HG03571 (cell line): ENCODE measurements at regions not wholly inside any gene's neighbourhood (a gene's known extent, or its start where the extent isn't known, plus 50 kb on each side); places are given as distances from the start of the nearest gene placed in this dataset.

Source experiments
- ATAC-seq: cut with Tn5 transposase; IDR thresholded peaks from one replicate; pipeline ENCODE4 v1.9.1; 2021; ENCODE audit not compliant: unreplicated experiment

DNA sequence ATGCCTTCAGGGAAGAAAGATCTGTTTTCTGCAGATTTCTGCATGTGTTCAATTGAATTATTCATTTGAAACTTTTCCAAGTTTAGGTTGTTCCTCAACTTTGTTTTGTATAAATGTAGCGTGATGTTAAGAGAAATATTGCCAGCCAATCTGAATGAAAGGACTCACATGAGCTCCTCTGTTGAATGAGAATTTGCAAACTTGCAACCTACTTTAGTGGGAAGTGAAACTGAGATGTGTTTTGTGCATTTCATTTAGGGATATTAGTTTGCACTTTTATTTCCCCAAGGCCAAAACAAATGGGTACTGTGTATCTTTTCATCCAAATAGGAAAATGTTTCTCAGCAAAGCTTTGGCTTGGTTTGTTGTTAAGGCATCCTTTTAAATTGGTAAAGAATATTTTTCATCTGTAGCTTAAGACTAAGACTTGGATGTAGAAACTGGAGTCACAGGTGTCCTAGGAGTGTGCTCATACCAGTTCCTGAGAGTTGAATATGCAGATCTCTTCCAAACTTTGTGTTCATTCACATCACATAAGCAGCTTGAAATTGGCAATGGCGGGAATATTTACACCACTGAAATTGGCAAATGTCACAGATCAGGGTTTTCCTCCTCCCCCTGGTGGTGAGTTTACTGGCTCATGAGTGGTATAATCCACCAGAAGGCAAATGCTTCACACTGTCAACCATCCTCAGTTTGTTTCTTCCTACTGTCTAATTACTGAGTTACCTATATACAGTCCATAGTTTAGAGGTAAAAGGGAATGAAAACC, 193.6 kb upstream of the BANK1 start:
- no peak for ATAC-seq

DNA sequence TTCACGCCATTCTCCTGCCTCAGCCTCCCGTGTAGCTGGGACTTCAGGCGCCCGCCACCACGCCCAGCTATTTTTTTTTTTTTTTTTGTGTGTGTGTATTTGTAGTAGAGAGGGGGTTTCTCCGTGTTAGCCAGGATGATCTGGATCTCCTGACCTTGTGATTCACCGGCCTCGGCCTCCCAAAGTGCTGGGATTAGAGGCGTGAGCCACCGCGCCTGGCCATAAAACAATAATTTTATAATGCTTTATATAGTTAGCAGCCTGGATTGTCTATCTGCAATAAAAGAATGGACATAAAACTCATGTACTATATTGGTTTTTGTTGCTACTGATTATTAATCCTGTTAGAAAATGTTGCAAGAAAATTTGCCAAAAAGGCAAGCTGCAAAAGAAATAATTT, 195.9 kb upstream of the BANK1 start:
- no peak for ATAC-seq

DNA sequence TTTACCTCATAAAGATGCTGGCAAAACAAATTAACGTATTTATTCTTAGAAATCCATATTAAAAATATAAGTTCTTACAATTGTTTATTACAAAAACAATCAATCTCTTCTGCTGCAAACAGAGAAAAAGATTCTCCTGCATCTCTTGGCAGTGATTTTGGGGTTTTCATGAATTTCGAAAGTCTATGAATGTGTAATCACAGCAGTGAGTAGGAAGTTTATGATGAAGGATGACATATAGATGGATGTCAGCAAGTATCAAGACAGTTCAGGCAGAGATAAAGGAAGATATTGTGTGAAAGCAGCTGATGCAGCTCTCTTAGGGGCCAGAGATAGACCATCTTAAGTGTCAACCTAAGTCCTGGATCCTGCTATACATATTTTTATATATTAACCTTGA, 196.9 kb upstream of the BANK1 start:
- no peak for ATAC-seq

DNA sequence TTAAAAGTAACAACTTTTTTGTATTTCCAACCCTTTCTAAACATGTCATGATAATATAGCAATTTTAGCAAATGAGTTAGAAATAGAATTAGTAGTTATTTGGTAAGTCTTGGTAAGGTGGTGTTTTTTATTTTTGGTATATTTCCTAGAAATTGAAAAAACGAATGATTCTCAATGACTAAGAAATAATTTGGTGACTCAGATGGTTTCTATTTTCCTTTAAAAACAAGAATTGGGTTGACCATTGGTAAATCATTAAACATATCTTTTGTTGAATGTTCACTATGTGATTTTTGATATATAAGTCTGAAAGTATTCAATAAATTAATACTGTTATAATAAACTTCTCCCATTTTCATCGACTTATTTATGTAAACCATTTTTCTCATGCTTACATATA, 206.2 kb upstream of the BANK1 start:
- no peak for ATAC-seq

DNA sequence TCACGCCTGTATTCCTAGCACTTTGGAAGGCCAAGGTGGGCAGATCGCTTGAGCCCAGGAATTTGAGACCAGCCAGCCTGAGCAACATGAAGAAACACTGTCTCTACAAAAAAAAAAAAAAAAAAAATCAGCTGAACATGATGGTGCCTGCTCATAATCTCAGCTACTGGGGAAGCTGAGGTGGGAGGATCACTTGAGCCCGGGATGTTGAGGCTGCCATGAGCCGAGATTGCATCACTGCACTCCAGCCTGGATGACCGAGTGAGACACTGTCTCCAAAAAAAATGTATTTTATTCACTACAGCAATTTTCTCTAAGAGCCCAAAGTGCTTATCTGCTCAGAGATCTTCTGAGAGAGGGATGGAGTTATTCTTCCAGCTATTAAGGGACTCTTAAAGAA, 215.8 kb upstream of the PPP3CA start:
- no peak for ATAC-seq

DNA sequence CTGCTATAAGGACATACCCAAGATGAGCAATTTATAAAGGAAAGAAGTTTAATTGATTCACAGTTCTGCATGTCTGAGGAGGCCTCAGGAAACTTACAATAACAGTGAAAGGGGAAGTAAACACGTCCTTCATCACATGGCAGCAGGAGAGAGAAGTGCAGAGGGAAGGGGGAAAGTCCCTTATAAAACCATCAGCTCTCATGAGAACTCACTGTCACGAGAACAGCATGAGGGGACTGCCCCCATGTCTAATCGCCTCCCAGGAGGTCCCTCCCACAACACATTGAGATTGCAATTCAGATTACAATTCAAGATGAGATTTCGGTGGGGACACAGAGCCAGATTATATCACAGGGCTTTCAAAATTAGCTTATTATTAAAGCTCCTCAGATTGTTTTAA, 209.5 kb upstream of the PPP3CA start:
- ATAC-seq, result no peak

DNA sequence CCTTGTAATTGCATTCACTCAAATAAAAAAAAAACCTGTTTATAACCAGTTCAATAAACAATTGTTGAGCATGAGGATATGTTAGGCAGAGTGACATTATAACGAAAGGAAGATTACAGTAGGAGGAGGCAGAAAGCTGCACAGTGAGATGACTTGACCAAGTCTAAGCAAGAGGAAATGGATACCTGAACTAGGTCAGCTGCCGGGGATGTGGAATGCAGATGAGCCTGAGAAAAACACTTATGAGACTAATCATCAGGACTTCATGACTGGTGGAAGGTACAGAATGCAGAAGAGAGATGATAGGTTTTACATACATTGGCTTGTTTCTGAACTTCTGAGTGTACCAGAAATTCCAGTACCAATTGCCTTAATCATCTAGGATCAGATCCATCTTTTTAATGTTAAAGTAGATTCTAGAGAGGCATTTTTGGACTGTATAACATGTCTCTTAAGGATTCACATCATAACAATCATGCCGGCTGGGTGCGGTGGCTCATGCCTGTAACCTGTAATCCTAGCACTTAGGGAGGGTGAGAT, 208.1 kb upstream of the PPP3CA start:
- no peak for ATAC-seq

DNA sequence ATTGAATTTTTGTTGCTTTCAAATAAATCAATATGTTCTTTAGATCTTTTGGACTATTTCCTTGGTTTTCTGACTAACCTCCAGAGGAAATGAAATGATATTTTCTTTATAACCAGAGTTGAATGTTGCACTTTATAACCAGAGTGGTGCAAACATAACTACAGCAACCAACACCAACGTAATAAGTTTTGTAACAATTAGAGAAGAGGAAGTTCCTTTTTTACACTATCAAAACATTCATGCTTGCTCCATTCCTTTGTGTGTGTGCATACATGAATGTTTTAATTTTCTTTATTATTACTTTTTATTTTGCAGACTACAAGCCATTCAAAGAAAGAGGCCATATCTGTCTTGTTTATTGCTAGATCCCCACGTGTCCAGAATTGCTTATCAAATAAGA, 193.0 kb upstream of the PPP3CA start:
- no peak for ATAC-seq

DNA sequence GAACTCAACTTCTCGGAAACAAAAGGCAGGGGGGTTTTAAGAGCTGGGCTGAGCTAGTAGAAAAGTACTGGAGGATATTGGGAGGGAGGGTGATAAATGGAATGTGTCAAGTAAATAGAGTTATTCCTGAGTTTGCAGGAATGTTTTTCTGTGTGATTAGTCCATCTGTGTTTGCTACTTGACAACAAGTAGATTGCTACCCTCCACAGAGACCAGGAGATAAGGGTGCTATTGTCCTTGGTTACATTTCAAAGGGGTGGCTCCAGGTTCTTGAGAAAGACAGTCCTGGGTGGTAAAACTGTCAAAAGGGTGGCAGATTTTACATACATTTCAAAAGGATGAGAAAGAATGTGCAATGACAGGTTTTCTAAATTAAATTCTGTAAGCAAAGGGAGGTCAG, 181.2 kb upstream of the PPP3CA start:
- ATAC-seq, result no peak

DNA sequence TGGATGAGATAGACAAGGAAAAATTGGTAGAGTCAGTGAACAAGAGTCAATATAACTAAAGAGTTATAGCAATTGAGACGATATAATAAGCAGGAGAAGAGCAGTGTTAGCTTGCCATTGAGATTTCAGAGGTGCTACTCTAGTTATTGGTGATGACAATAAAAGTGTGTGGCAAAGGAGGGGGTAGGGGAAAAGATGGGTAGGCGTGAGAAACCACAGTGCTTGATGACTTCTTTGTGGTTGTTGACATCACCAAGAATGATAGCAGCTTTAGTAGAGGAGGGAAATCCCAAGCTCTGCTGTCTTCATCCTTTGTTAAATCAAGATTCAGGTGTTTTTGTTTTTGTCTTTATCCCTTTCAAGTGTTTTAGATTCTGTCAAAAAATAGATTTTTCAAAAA, 179.9 kb upstream of the PPP3CA start:
- no peak for ATAC-seq

DNA sequence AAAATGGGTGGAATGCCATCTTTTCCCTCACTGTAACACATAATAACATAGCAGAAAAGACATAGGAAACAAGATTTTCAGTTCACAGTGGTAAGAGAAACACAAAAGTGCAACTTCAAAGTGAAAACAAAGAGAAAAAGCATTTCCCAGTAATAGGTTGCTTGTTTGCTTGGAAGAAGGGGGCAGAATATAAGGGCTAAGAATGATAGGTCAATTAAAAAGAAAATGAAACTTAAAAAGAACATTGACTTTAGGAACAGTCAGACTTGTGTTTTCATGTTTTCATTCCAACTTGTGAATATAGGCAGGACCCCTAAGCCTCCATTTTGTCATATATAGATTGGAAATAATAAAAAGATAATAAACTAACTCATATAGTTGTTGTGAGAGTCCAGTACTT, 168.2 kb upstream of the PPP3CA start:
- no peak for ATAC-seq

DNA sequence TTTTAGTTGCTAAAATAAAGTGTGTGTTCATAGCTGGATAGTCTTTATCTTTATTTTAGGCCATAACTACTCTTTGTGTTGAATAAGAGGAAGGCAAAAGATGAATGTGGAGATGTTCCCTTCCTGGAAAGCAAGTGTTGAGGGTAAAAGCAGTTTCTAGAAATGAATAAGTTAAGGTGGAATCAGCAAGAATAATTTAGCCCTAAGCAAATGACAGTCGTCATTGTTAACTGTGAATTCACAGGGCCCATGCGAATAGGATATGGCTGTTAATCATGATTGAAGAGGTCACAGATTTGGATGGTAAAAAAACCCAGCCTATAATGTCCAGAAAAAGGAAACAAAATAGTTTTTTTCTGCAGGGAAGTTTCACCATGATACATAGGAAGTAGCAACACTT, 167.8 kb upstream of the PPP3CA start:
- no peak for ATAC-seq

DNA sequence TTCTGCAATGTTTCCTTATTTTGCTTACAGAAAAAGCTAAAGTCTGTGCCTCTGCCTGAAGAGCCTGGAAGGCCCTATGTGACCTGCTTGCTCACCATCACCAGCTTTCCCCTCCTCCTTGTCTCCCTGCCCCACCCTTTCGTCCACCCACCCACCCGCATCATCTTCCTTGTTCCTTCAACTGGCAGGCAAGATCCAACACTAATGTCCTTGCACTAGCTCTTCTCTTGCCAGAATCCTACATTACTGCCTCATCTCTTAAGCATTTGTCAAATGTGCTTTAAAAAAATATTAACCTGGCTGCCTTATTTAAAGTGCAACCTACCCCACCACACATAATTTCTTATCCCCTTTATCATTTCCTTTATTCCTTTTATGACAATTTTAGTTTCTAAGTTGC, 165.1 kb upstream of the PPP3CA start:
- no peak for ATAC-seq

DNA sequence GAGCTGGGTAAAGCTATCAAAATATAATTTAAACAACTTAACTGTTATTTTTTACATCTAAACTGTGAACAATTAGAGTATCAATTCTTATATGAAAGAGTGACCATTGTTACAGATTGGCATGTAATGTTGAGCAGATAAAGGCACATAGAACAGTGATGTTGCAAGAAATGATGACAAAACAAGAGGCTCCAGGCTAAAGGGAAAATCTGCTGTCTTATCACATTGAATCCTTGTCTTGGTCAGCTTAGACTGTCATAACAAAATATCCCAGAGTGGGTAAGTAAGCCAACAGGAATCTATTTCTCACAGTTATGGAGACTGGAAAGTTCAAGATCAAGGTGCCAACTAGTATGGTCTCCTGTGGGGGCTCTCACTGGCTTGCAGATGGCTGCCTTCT, 154.1 kb upstream of the PPP3CA start:
- ATAC-seq, result no peak

DNA sequence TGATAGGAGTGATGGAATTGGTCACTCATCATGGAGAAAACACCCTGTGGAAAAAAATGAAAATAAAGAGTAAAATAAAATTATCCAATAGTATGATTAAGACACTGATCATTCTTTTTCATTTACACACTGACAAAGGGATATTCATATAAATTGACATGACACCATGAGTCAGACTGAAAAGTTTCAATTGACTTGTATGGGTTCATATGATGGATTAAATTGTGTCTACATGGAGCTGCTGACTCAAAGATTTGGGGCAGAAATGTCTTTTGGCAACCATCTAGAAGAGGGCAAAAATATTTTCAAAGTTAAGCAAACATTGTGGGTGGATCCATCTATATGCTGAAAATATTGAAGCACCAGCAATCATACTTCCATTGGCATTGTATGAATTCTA, 153.4 kb upstream of the PPP3CA start:
- no peak for ATAC-seq

DNA sequence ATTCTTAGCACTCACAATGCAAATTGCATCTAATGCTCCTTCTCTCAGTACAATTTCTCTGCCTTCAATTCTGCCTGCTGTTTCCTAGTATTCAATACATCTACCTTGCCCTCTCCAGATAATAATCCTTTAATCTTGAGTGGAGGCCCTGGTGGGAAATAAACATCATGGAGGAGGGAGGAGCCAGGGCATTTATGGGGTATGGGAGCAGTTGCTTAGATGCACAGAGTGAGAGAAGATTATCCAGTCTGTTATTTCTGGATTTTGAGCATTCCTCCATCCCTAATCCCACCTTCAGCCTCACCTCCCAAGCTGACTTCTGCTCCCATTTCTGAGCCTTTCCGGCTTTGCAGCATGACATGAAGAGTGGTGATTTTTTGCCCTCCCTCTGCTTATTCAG, 127.9 kb upstream of the PPP3CA start:
- no peak for ATAC-seq

DNA sequence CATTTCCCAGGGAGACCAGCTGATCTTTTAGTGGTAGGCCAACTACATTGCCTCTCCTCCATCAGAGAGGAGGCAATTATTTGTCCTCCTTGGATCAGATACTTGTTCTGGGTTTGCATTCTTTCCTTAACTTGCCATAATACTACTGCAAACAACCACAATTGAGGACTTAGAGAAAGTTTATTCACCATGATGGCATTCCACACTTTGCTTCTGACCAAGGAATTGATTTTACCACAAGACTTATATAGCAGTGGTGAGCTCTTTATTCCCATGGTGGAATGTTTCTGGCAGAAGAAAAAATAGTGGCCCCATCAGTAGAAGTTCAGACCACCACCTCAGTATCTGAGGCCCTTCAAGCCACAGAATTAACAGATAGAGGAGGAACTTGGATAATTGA, 123.9 kb upstream of the PPP3CA start:
- no peak for ATAC-seq

DNA sequence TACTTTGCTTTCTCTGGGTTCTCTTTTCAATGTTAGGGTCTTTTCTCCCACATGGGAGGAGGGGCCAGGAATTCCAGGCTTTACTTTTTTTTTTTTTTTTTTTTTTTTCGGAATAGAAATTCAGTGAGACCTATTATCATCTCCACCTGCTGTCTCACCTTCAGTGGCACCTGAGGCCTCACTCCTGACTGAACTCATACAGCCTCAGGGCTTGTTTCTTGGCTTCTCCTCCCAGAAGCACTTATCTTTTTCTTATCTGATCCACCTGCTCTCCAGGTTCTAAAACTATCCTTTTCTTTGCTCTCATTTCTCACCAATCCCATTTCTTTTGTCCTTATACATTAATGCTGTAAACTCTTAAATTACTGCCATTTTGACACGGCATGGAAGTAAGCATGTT, 117.3 kb upstream of the PPP3CA start:
- no peak for ATAC-seq

DNA sequence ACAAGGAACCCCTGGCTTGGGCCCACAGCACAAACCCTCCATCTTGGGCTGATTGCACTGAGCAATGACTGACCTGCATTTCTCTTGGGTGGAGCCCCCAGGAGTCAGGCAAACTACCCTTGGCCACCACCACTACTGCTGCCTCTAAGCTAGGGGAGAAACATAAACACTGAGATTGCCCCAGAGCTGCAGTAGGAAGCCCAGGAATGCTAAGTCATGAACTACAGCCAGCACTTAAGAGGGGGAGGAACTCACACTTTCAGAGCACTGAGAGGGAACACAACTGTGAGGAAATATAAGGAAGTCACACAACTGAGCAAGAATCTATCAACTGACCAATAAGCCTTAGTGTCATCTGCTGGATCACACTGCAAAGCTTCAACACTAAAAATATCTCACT, 111.6 kb upstream of the PPP3CA start:
- ATAC-seq, result no peak

DNA sequence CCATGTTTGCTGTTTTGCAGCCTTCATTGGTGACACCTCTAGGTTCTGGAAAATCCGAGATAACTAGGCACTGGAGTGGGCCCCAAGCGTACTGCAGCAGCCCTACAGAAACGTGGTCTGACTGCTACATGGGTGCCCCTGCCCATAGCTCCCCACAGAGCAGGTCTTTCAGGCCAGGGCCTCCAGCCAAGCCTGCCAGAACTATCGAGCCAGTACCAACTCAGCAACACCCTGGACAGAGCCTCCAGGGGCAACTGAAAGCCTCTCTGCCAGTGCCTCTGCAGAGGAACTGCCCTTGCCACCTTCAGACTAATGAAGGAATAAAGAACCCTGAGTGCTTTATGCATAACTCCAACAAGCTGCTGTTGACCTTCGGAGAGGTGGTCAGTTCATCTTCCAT, 111.1 kb upstream of the PPP3CA start:
- ATAC-seq, result no peak

DNA sequence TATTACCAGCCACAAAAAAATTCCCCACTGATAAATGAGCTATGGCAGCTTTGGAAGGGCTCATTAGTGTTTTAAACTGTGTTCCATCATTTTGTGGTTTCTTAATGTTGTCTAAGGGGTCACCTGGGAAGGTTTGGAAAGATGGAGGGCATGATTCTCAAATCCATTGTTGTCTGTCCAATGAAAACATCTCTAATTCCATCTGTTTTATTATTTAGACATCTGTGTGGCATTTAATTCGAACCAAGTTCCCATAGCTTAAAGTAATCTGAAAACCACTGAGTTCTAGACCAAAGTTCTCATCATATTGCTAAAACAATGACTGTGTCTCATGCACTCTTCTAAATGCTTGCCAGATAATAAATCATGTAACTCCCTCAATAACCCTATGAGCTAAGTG, 103.8 kb upstream of the PPP3CA start:
- ATAC-seq, result no peak

DNA sequence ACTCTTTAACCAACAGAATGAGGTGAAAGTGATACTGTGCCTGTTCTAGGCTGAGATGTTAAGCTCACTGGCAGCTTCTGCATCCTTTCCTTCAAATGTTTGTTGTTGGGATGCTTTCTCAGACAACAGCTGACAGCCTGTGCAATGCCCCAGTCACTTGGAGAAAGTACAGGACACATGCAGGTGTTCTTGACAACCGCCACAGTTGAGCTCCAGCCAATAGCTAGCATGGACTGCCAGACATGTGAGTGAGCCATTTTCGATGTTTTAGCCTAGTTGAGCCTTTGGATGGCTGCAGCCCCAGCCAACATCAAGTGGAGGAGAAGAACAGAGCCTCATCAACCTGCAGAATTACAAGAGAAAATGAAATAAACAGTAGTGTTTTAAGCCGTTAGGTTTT, 94.1 kb upstream of the PPP3CA start:
- ATAC-seq, result no peak

DNA sequence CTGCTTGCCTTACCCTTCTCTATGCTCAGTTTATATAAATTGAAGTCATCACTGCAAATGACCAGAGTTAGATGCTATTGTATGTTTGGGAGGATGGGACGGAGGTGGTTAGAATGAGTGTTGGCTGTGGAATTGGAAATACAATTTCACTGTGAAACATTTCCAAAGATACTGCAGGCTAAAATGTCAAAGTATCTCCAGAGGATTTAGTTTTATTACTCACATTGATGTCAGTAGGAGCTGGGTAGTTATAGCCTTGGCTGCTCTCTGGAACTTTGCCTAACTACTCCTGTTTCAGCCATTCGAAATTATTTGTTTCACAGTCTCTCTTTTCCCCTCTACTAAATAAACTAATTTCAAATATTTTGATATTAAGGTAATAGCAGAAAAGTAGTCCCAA, 92.6 kb upstream of the PPP3CA start:
- no peak for ATAC-seq
